Hepatocyte (in vitro differentiated cells): ENCODE measurements at regions not wholly inside any gene's neighbourhood (a gene's known extent, or its start where the extent isn't known, plus 50 kb on each side); places are given as distances from the start of the nearest gene placed in this dataset.

Experiments used
- DNase-seq: peaks from one replicate; pipeline ENCODE4 v3.0.0-alpha.2; 2016; ENCODE audit warnings: low spot score
- H2AFZ ChIP-seq: fragments of 200-600 bp; sonication (generic); 2 replicates; pipeline ENCODE4 v1.6.0; 2016; ENCODE audit warnings: antibody characterized with exemption, mild to moderate bottlenecking
- H3K27ac ChIP-seq: fragments of 200-600 bp; sonication (generic); 2 replicates; pipeline ENCODE4 v1.5.1; 2016; ENCODE audit warnings: mild to moderate bottlenecking
- H3K27me3 ChIP-seq: fragments of 200-600 bp; sonication (generic); 2 replicates; pipeline ENCODE4 v1.6.1; 2016
- H3K36me3 ChIP-seq: fragments of 200-600 bp; sonication (generic); replicated peaks from 2 replicates; pipeline ENCODE4 v1.5.1; 2016; ENCODE audit warnings: low read depth; ENCODE audit not compliant: insufficient read depth
- H3K4me1 ChIP-seq: fragments of 200-600 bp; sonication (generic); 2 replicates; pipeline ENCODE4 v1.5.1; 2016; ENCODE audit warnings: mild to moderate bottlenecking, moderate library complexity; ENCODE audit not compliant: insufficient read depth
- H3K4me2 ChIP-seq: fragments of 200-600 bp; sonication (generic); 2 replicates; pipeline ENCODE4 v1.6.0; 2016
- H3K4me3 ChIP-seq: fragments of 200-600 bp; sonication (generic); 2 replicates; pipeline ENCODE4 v1.5.1; 2016; ENCODE audit warnings: mild to moderate bottlenecking
- H3K79me2 ChIP-seq: fragments of 200-600 bp; sonication (generic); 2 replicates; pipeline ENCODE4 v1.6.0; 2017; ENCODE audit warnings: mild to moderate bottlenecking
- H3K9me2 ChIP-seq: fragments of 200-600 bp; sonication (generic); replicated peaks from 2 replicates; pipeline ENCODE4 v1.6.0; 2017; ENCODE audit warnings: mild to moderate bottlenecking; ENCODE audit not compliant: insufficient read depth
- H3K9me3 ChIP-seq: fragments of 200-600 bp; sonication (generic); 2 replicates; pipeline ENCODE4 v1.5.1; 2016; ENCODE audit warnings: low read depth, mild to moderate bottlenecking
- H4K20me1 ChIP-seq: fragments of 200-600 bp; sonication (generic); 2 replicates; pipeline ENCODE4 v1.6.0; 2016; ENCODE audit warnings: mild to moderate bottlenecking; ENCODE audit not compliant: insufficient read depth, poor library complexity, severe bottlenecking
- EZH2 ChIP-seq: fragments of 200-600 bp; sonication (generic); IDR thresholded peaks from 2 replicates; pipeline ENCODE4 v1.6.1; 2016; ENCODE audit warnings: antibody characterized with exemption, mild to moderate bottlenecking, borderline replicate concordance
- EZH2phosphoT487 ChIP-seq: fragments of 200-600 bp; sonication (generic); IDR thresholded peaks from one replicate; pipeline ENCODE4 v1.6.1; 2018; ENCODE audit warnings: antibody characterized with exemption, mild to moderate bottlenecking, low read depth, moderate library complexity; ENCODE audit not compliant: unreplicated experiment, severe bottlenecking
- WGBS: methylation state at CpG from one replicate; pipeline ENCODE4 v1.1.6; 2016; ENCODE audit warnings: low lambda C conversion rate; ENCODE audit errors: missing lambda C conversion rate; 5-methylcytosine and 5-hydroxymethylcytosine counted together
- TF ChIP-seq, protein P1 (sequence below): fragments of 200-600 bp; sonication (generic); IDR thresholded peaks from 2 replicates; pipeline ENCODE4 v1.5.1; 2016; ENCODE audit warnings: antibody characterized with exemption, mild to moderate bottlenecking; ENCODE audit not compliant: poor library complexity

DNA sequence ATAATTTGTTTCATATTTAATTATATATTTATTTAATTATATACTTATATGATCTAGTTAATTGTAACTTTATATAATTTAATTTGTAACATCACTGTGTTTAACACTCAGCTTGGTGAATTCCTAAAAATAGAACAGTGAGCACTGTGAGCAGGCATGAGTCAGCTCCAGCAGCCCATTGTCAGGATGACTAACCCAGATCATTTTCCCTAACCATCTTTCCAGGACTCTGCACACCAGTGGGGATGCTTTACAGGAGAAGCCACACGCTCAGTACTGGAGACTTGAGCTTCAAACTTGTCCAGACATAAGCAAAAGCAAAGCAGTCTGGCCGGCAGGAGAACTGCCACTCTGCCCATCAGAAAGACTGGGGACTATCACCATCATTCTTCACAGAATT is 446.2 kb upstream of the TRPC7 start:
- Histone ChIP-seq H3K9me2 (no peaks in the 10 kb centered on the region), H3K27ac (no peak overlapping the region), H3K9me3 (no peaks in the 10 kb centered on the region), H3K36me3 (no peaks in the 10 kb centered on the region), H2AFZ (no peak overlapping the region), H3K4me2 (no peak overlapping the region), H3K4me3 (no peak overlapping the region), H4K20me1 (no peaks in the 10 kb centered on the region), H3K4me1 (no peaks in the 10 kb centered on the region), H3K79me2 (no peaks in the 10 kb centered on the region), H3K27me3 (no peaks in the 10 kb centered on the region)
- TF ChIP-seq, protein P1, sequence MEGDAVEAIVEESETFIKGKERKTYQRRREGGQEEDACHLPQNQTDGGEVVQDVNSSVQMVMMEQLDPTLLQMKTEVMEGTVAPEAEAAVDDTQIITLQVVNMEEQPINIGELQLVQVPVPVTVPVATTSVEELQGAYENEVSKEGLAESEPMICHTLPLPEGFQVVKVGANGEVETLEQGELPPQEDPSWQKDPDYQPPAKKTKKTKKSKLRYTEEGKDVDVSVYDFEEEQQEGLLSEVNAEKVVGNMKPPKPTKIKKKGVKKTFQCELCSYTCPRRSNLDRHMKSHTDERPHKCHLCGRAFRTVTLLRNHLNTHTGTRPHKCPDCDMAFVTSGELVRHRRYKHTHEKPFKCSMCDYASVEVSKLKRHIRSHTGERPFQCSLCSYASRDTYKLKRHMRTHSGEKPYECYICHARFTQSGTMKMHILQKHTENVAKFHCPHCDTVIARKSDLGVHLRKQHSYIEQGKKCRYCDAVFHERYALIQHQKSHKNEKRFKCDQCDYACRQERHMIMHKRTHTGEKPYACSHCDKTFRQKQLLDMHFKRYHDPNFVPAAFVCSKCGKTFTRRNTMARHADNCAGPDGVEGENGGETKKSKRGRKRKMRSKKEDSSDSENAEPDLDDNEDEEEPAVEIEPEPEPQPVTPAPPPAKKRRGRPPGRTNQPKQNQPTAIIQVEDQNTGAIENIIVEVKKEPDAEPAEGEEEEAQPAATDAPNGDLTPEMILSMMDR: no peak
- no peak for TF ChIP-seq EZH2
- no peak for TF ChIP-seq EZH2phosphoT487
- DNase-seq: peak; percentile 13
- 85% methylated on average over 2 of the region's 2 CpGs for WGBS

DNA sequence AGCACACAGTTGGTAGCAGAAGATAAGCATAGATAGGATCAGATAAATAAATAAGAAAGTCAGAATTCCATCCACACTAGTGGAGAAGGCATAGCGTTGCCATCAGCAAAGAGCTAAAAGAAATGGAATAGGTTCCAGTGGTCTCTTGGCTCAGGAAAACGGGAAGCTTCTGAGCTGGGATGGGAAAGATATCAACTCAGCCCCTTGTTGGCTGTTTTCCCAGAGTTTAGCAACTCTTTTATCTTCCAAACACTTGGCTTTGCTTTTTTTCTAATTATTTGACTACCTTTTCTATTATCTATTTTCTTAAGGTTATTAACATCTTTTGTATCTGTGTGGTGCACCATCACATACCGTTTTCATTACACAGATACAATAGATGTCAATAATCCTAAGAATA is 445.7 kb upstream of the TRPC7 start:
- no peak overlapping the region for H3K27ac ChIP-seq
- no peak overlapping the region for H2AFZ ChIP-seq
- H3K9me2 ChIP-seq: no peaks in the 10 kb centered on the region
- no peaks in the 10 kb centered on the region for H3K79me2 ChIP-seq
- no peaks in the 10 kb centered on the region for H3K27me3 ChIP-seq
- H3K9me3 ChIP-seq: no peaks in the 10 kb centered on the region
- no peak for TF ChIP-seq EZH2phosphoT487
- TF ChIP-seq, protein P1: no peak
- TF ChIP-seq EZH2: no peak
- H4K20me1 ChIP-seq: no peaks in the 10 kb centered on the region
- H3K4me2 ChIP-seq: no peak overlapping the region
- H3K36me3 ChIP-seq: no peaks in the 10 kb centered on the region
- no peak overlapping the region for H3K4me3 ChIP-seq
- no peak for DNase-seq
- no peaks in the 10 kb centered on the region for H3K4me1 ChIP-seq
- 87% methylated on average over 3 of the region's 3 CpGs for WGBS

DNA sequence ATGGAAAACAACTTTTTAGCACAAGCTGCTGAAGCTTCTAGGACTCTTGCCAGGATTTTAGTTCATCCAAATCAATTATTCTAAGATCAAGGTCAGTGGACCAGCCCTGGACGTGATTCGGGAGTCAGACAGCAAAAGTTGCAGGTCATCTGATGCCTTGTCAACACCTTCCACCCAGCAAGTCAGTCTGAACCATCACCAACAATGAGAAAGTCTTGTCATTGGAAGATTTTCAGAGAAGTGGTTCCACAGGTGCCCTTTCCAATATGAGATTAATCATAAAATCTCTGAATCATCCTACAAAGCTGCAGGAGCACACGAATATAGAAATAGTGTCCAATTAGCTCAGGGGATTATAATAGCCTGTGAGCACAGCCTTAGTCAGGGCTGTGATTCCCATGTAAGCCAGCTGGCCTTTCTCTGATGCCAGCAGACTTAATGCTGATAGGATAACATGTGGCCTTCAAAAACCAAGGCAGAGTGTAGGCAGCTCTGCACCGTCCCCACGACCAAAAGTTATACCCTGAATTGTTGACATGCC is 445.0 kb upstream of the TRPC7 start:
- H3K4me3 ChIP-seq: no peak overlapping the region
- H3K79me2 ChIP-seq: no peaks in the 10 kb centered on the region
- no peaks in the 10 kb centered on the region for H3K4me1 ChIP-seq
- no peaks in the 10 kb centered on the region for H3K27me3 ChIP-seq
- 86% methylated on average over 5 of the region's 5 CpGs for WGBS
- H3K9me3 ChIP-seq: no peaks in the 10 kb centered on the region
- H3K4me2 ChIP-seq: no peak overlapping the region
- H3K9me2 ChIP-seq: no peaks in the 10 kb centered on the region
- DNase-seq: no peak
- no peaks in the 10 kb centered on the region for H3K36me3 ChIP-seq
- H3K27ac ChIP-seq: no peak overlapping the region
- H2AFZ ChIP-seq: no peak overlapping the region
- no peaks in the 10 kb centered on the region for H4K20me1 ChIP-seq
- TF ChIP-seq EZH2phosphoT487: no peak
- TF ChIP-seq EZH2: no peak
- TF ChIP-seq, protein P1: no peak

DNA sequence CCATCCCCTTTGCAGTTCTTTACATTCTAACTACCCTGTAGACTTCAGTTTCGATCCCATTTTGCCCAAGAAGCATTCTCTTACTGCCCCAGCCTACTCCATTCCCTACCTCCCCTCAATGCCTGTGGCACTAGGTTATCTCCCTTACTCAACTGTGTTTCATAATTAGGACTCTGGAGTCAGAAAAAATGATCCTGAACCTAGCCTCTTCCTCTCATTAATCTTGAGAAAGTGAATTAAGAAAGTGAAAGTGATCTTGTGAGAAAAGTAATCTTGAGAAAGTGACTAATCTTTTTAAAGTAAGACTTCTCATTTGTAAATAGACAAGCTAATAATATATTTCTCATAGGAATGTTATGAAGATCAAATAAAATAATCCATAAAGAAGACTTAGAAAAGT is 444.0 kb upstream of the TRPC7 start:
- H3K9me2 ChIP-seq: no peaks in the 10 kb centered on the region
- no peak for DNase-seq
- TF ChIP-seq EZH2phosphoT487: no peak
- TF ChIP-seq, protein P1: no peak
- TF ChIP-seq EZH2: no peak
- H3K4me1 ChIP-seq: no peaks in the 10 kb centered on the region
- no peaks in the 10 kb centered on the region for H3K36me3 ChIP-seq
- WGBS: 88% methylated on average over 1 of the region's 1 CpG
- H3K79me2 ChIP-seq: no peaks in the 10 kb centered on the region
- no peak overlapping the region for H3K4me3 ChIP-seq
- H3K9me3 ChIP-seq: no peaks in the 10 kb centered on the region
- no peak overlapping the region for H3K4me2 ChIP-seq
- H2AFZ ChIP-seq: no peak overlapping the region
- no peaks in the 10 kb centered on the region for H3K27me3 ChIP-seq
- no peak overlapping the region for H3K27ac ChIP-seq
- no peaks in the 10 kb centered on the region for H4K20me1 ChIP-seq
